Neuronal stem cell (in vitro differentiated cells): ENCODE measurements at regions not wholly inside any gene's neighbourhood (a gene's known extent, or its start where the extent isn't known, plus 50 kb on each side); places are given as distances from the start of the nearest gene placed in this dataset.
A peak's percentile ranks its signal among the peaks of the same experiment; 100 is the strongest.

Experiments used
- DNase-seq: peaks from one replicate; pipeline ENCODE4 v3.0.0-alpha.2; 2013; ENCODE audit warnings: low spot score
- H2AFZ ChIP-seq: one replicate; pipeline ENCODE4 v1.6.1; 2013; ENCODE audit warnings: mild to moderate bottlenecking, low read length, inconsistent platforms
- H2AK5ac ChIP-seq: 2 replicates; pipeline ENCODE4 v1.6.1; 2013; ENCODE audit warnings: low read depth, mild to moderate bottlenecking, inconsistent platforms, low read length, moderate library complexity, mixed read lengths
- H2BK120ac ChIP-seq: 2 replicates; pipeline ENCODE4 v1.6.1; 2013; ENCODE audit warnings: low read depth, mild to moderate bottlenecking, inconsistent platforms, low read length, moderate library complexity, mixed read lengths
- H2BK12ac ChIP-seq: one replicate; pipeline ENCODE4 v1.6.1; 2013; ENCODE audit warnings: low read length, inconsistent platforms
- H2BK15ac ChIP-seq: 2 replicates; pipeline ENCODE4 v1.6.1; 2013; ENCODE audit warnings: mild to moderate bottlenecking, low read length, inconsistent platforms, mixed read lengths
- H2BK5ac ChIP-seq: one replicate; pipeline ENCODE4 v1.6.1; 2013; ENCODE audit warnings: inconsistent platforms, mild to moderate bottlenecking, low read length, moderate library complexity
- H3K14ac ChIP-seq: one replicate; pipeline ENCODE4 v1.6.1; 2013; ENCODE audit warnings: low read length, inconsistent platforms
- H3K18ac ChIP-seq: 2 replicates; pipeline ENCODE4 v1.6.1; 2013; ENCODE audit warnings: low read length, inconsistent platforms
- H3K23ac ChIP-seq: 2 replicates; pipeline ENCODE4 v1.6.1; 2013; ENCODE audit warnings: low read depth, mild to moderate bottlenecking, mixed read lengths, low read length, inconsistent platforms; ENCODE audit not compliant: poor library complexity
- H3K27ac ChIP-seq: replicated peaks from 3 replicates; pipeline ENCODE4 v1.5.1; 2013; ENCODE audit warnings: low read length, inconsistent platforms
- H3K27me3 ChIP-seq, 3 experiments: 2 replicates each; pipeline ENCODE4 v1.6.1; 2013; ENCODE audit warnings: low read length in 3 of 3, mild to moderate bottlenecking in 2 of 3, inconsistent platforms in 1 of 3, low read depth in 1 of 3, mixed read lengths in 1 of 3, moderate library complexity in 1 of 3; ENCODE audit not compliant: control insufficient read depth in 3 of 3, insufficient read depth in 3 of 3
- H3K36me3 ChIP-seq, 2 donors: replicated peaks in 1 of 2; 2 replicates each; pipeline ENCODE4 v1.6.1; 2013; ENCODE audit warnings: low read length in 2 of 2; ENCODE audit not compliant: control insufficient read depth in 2 of 2, insufficient read depth in 2 of 2
- H3K4ac ChIP-seq: 2 replicates; pipeline ENCODE4 v1.6.1; 2013; ENCODE audit warnings: inconsistent platforms, mild to moderate bottlenecking, low read length, moderate library complexity
- H3K4me1 ChIP-seq, 2 donors: 1 replicate in 1 of 2; 2 replicates in 1 of 2; pipeline ENCODE4 v1.6.1; 2013; ENCODE audit warnings: low read length in 2 of 2, low read depth in 1 of 2; ENCODE audit not compliant: control insufficient read depth in 2 of 2, insufficient read depth in 1 of 2
- H3K4me2 ChIP-seq: one replicate; pipeline ENCODE4 v1.6.1; 2013; ENCODE audit warnings: mild to moderate bottlenecking, low read length, inconsistent platforms; ENCODE audit not compliant: insufficient read depth, poor library complexity, severe bottlenecking
- H3K4me3 ChIP-seq, 2 donors: 2 replicates each; pipeline ENCODE4 v1.5.1; 2013; ENCODE audit warnings: low read length in 2 of 2, mild to moderate bottlenecking in 2 of 2, inconsistent platforms in 1 of 2, moderate library complexity in 1 of 2
- H3K79me1 ChIP-seq: one replicate; pipeline ENCODE4 v1.6.1; 2013; ENCODE audit warnings: low read depth, mild to moderate bottlenecking, inconsistent platforms, low read length, moderate library complexity
- H3K9ac ChIP-seq: one replicate; pipeline ENCODE4 v1.6.1; 2013; ENCODE audit warnings: mild to moderate bottlenecking, low read depth, low read length, inconsistent platforms; ENCODE audit not compliant: poor library complexity
- H3K9me3 ChIP-seq, 2 donors: replicated peaks in 1 of 2; 2 replicates each; pipeline versions ENCODE3 to v1.6.1; 2013; ENCODE audit warnings: low read length in 2 of 2, mild to moderate bottlenecking in 2 of 2, inconsistent platforms in 1 of 2, low read depth in 1 of 2, mixed read lengths in 1 of 2, moderate library complexity in 1 of 2; ENCODE audit not compliant: control insufficient read depth in 2 of 2, insufficient read depth in 1 of 2
- H4K8ac ChIP-seq: one replicate; pipeline ENCODE4 v1.6.1; 2013; ENCODE audit warnings: low read depth, mild to moderate bottlenecking, inconsistent platforms, low read length, moderate library complexity
- H4K91ac ChIP-seq: one replicate; pipeline ENCODE4 v1.6.1; 2013; ENCODE audit warnings: low read length, low read depth, mild to moderate bottlenecking, inconsistent platforms; ENCODE audit not compliant: poor library complexity
- WGBS, 2 donors: extraction: QIAGEN DNeasy Blood & Tissue Kit; methylation state at CpG; one replicate each; pipeline ENCODE4 v1.1.7; 2013; ENCODE audit warnings: missing lambda C conversion rate in 2 of 2, mixed read lengths in 1 of 2; ENCODE audit not compliant: insufficient read length in 2 of 2, insufficient replicate concordance in 1 of 2; ENCODE audit errors: extremely low coverage in 2 of 2; 5-methylcytosine and 5-hydroxymethylcytosine counted together

DNA sequence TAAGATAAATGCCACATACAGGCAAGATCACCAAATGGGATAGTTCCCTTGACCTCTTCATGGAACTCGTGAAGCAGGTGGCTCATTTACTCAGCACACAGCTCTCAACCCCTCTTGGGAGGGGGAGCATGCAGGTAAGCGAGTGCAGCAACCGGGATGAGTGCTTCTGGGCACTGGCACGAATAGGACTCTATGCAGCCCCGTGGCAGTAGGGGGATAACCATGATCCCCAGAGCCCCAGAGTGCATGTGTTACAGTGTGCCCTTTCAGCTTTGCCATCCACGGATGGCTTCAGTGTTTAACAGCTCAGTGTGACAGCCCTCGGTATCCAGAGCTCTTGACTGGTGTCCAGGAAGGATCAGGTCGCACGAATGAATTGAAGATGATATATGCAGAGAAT, 1187.1 kb downstream of the CDH9 start:
- Histone ChIP-seq H3K4me3 (no peak overlapping the region), H3K27ac (no peak overlapping the region), H2BK5ac (no peak overlapping the region), H4K91ac (no peak overlapping the region), H2BK12ac (no peak overlapping the region), H3K9me3 (no peaks in the 10 kb centered on the region), H4K8ac (no peak overlapping the region), H3K4me1 (peaks cover 0 to 3% of the 10 kb centered on the region in 2 donors), H2BK120ac (no peak overlapping the region), H2BK15ac (no peak overlapping the region), H3K36me3 (no peaks in the 10 kb centered on the region), H2AFZ (no peak overlapping the region), H3K79me1 (no peaks in the 10 kb centered on the region), H2AK5ac (no peak overlapping the region), H3K9ac (no peak overlapping the region), H3K23ac (peak overlapping the region; percentile 3), H3K14ac (no peak overlapping the region), H3K4me2 (no peak overlapping the region), H3K18ac (peak overlapping the region; percentile 1), H3K4ac (no peak overlapping the region), H3K27me3 (no peaks in the 10 kb centered on the region)
- no peak for DNase-seq
- no CpG with 5 or more reads among the region's 9 CpGs for WGBS, 2 donors

DNA sequence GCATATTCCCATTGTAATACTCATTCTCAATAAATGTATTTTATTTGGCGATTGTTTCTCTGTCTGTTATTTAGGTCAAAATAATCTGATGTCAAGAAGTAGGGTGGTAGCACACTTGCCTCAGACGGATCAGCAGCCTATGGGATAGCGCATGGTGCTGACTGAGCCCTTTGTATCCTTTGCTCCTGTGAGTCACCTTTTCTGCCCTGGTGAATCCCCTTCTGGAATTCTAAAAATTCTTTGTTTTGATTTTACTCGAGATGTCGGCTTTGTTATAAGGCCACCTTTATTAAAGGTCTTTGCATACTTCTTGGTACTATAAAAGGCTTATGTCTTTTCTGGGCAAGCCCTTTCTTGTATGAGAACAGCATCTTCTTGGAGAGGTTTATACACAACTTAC, 1187.8 kb downstream of the CDH9 start:
- Histone ChIP-seq H2BK120ac (no peak overlapping the region), H3K18ac (no peak overlapping the region), H3K4me2 (no peak overlapping the region), H2BK15ac (no peak overlapping the region), H2AK5ac (no peak overlapping the region), H2BK12ac (no peak overlapping the region), H3K36me3 (no peaks in the 10 kb centered on the region), H3K9ac (no peak overlapping the region), H4K8ac (no peak overlapping the region), H4K91ac (no peak overlapping the region), H3K4me3 (no peak overlapping the region), H3K14ac (no peak overlapping the region), H3K79me1 (no peaks in the 10 kb centered on the region), H3K23ac (no peak overlapping the region), H3K9me3 (no peaks in the 10 kb centered on the region), H3K27ac (no peak overlapping the region), H2BK5ac (no peak overlapping the region), H3K4ac (no peak overlapping the region), H3K4me1 (peaks cover 0 to 3% of the 10 kb centered on the region in 2 donors), H2AFZ (no peak overlapping the region), H3K27me3 (no peaks in the 10 kb centered on the region)
- peak; percentile 1 for DNase-seq
- WGBS, 2 donors: no CpG with 5 or more reads among the region's 5 CpGs

DNA sequence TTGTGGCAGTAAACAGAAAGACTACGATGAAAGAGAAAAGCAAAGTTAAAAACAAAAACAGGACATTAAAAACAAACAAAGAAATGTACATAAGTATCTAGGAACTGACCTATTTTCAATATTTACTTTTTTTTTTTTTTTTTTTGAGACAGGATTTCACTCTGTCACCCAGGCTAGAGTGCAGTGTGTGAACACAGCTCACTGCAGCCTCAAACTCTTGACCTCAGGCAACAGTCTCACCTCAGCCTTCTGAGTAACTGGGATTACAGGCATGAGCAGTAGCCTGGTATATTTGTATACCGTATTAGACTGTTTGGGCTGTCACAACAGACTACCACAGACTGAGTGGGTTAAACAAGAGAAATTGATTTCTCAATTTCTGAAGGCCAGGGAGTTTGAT, 1189.1 kb downstream of the CDH9 start:
- H2BK15ac ChIP-seq: no peak overlapping the region
- no peaks in the 10 kb centered on the region for H3K27me3 ChIP-seq
- H3K27ac ChIP-seq: no peak overlapping the region
- H3K18ac ChIP-seq: no peak overlapping the region
- no peak for DNase-seq
- no peak overlapping the region for H4K8ac ChIP-seq
- no peak overlapping the region for H3K14ac ChIP-seq
- H2BK5ac ChIP-seq: no peak overlapping the region
- WGBS, 2 donors: no CpG with 5 or more reads among the region's 2 CpGs
- H2AK5ac ChIP-seq: no peak overlapping the region
- no peak overlapping the region for H3K4me2 ChIP-seq
- no peaks in the 10 kb centered on the region for H3K79me1 ChIP-seq
- H2BK12ac ChIP-seq: no peak overlapping the region
- no peak overlapping the region for H4K91ac ChIP-seq
- H2BK120ac ChIP-seq: no peak overlapping the region
- no peak overlapping the region for H2AFZ ChIP-seq
- H3K9ac ChIP-seq: no peak overlapping the region
- H3K23ac ChIP-seq: no peak overlapping the region
- no peak overlapping the region for H3K4me3 ChIP-seq
- H3K4me1 ChIP-seq: peaks cover 0 to 3% of the 10 kb centered on the region in 2 donors
- H3K36me3 ChIP-seq: no peaks in the 10 kb centered on the region
- H3K4ac ChIP-seq: no peak overlapping the region
- H3K9me3 ChIP-seq: no peaks in the 10 kb centered on the region

DNA sequence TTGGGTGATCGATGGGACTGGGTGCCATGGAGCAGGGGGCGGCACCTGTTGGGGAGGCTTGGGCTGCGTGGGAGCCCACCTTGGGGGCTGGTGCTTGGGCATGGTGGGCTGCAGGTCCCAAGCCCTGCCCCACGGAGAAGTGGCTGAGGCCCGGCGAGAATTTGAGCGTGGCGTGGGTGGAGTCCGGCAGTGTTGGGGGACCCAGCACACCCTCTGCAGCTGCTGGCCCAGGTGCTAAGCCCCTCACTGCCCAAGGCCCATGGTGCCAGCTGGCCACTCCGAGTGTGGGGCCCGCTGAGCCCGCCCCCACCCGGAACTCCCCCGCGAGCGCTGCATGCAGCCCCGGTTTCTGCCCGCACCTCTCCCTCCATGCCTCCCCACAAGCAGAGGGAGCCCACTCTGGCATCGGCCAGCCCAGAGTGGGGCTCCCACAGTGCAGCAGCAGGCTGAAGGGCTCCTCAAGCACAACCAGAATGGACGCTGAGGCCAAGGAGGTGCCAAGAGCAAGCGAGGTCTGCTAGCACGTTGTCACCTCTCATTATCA, 1178.6 kb upstream of the CDH10 start:
- no peak overlapping the region for H2BK12ac ChIP-seq
- no peak overlapping the region for H3K9ac ChIP-seq
- H3K4me2 ChIP-seq: no peak overlapping the region
- H3K23ac ChIP-seq: no peak overlapping the region
- no peak overlapping the region for H2BK120ac ChIP-seq
- DNase-seq: no peak
- H3K27me3 ChIP-seq: no peaks in the 10 kb centered on the region
- no peaks in the 10 kb centered on the region for H3K36me3 ChIP-seq
- no peak overlapping the region for H3K27ac ChIP-seq
- H3K4me1 ChIP-seq: no peaks in the 10 kb centered on the region
- H3K79me1 ChIP-seq: no peaks in the 10 kb centered on the region
- no peak overlapping the region for H3K4me3 ChIP-seq
- no peak overlapping the region for H4K8ac ChIP-seq
- no peak overlapping the region for H3K14ac ChIP-seq
- H3K4ac ChIP-seq: no peak overlapping the region
- no peak overlapping the region for H4K91ac ChIP-seq
- no peak overlapping the region for H2BK5ac ChIP-seq
- H2BK15ac ChIP-seq: no peak overlapping the region
- H3K9me3 ChIP-seq: no peaks in the 10 kb centered on the region
- no peak overlapping the region for H2AK5ac ChIP-seq
- no peak overlapping the region for H2AFZ ChIP-seq
- H3K18ac ChIP-seq: no peak overlapping the region
- WGBS, 2 donors: no CpG with 5 or more reads among the region's 22 CpGs
